SW 1271 (cell line): ENCODE measurements at regions not wholly inside any gene's neighbourhood (a gene's known extent, or its start where the extent isn't known, plus 50 kb on each side); places are given as distances from the start of the nearest gene placed in this dataset.
"Not testable (repeated sequence)": the region's sequence is repeated elsewhere in the genome, so short reads cannot be mapped to it uniquely, and the experiment has no call there.

ENCODE experiments used
- DNase-seq, 2 experiments: peaks; one replicate each; lab custom pipeline; 2025; lab: John Stamatoyannopoulos, UW

GRCh38 chr1:164440232-164440631 is 118.8 kb upstream of the PBX1 start:
- DNase-seq: peak in 1 of 2 experiments; percentile 6

GRCh38 chr1:164443166-164443565 is 115.8 kb upstream of the PBX1 start:
- DNase-seq: no peak

GRCh38 chr1:164443836-164444235 is 115.1 kb upstream of the PBX1 start:
- DNase-seq: no peak

- DNase-seq: no peak
These were observed 113.0 kb upstream of the PBX1 start for GRCh38 chr1:164446020-164446419.

- DNase-seq: no peak
These were observed 106.4 kb upstream of the PBX1 start for GRCh38 chr1:164452549-164452948.

- DNase-seq: no peak
These were observed 102.7 kb upstream of the PBX1 start for GRCh38 chr1:164456272-164456671.

GRCh38 chr1:164459176-164459575 is 99.8 kb upstream of the PBX1 start:
- not testable (repeated sequence) for DNase-seq

- no peak for DNase-seq
These were observed 93.0 kb upstream of the PBX1 start for GRCh38 chr1:164466001-164466421.

GRCh38 chr1:164466429-164466828 is 92.6 kb upstream of the PBX1 start:
- DNase-seq: no peak

- DNase-seq: no peak
These were observed 88.0 kb upstream of the PBX1 start for GRCh38 chr1:164470996-164471395.

- DNase-seq: no peak
These were observed 86.1 kb upstream of the PBX1 start for GRCh38 chr1:164472841-164473240.

GRCh38 chr1:164473544-164473943 is 85.4 kb upstream of the PBX1 start:
- DNase-seq: no peak

GRCh38 chr1:164475834-164476233 is 83.2 kb upstream of the PBX1 start:
- DNase-seq: no peak

GRCh38 chr1:164477343-164477742 is 81.6 kb upstream of the PBX1 start:
- no peak for DNase-seq

GRCh38 chr1:164479242-164479641 is 79.7 kb upstream of the PBX1 start:
- no peak for DNase-seq

GRCh38 chr1:164480285-164480907 is 78.6 kb upstream of the PBX1 start:
- no peak for DNase-seq

GRCh38 chr1:164495905-164496304 is 63.1 kb upstream of the PBX1 start:
- no peak for DNase-seq

GRCh38 chr1:164498792-164499191 is 60.2 kb upstream of the PBX1 start:
- DNase-seq: no peak

- no peak for DNase-seq
These were observed 54.2 kb upstream of the PBX1 start for GRCh38 chr1:164504749-164505148.
